ENCODE measurements at regions not wholly inside any gene's neighbourhood (a gene's known extent, or its start where the extent isn't known, plus 50 kb on each side); places are given as distances from the start of the nearest gene placed in this dataset.

- no peak for DNase-seq (ENCODE audit: low read depth, low spot score)
Observed at GRCh38 chr7:8932751-8933150, 499.3 kb downstream of the NXPH1 start.

GRCh38 chr7:8937204-8937603 is 503.8 kb downstream of the NXPH1 start:
- DNase-seq (ENCODE audit: low read depth, low spot score) = no peak

DNA sequence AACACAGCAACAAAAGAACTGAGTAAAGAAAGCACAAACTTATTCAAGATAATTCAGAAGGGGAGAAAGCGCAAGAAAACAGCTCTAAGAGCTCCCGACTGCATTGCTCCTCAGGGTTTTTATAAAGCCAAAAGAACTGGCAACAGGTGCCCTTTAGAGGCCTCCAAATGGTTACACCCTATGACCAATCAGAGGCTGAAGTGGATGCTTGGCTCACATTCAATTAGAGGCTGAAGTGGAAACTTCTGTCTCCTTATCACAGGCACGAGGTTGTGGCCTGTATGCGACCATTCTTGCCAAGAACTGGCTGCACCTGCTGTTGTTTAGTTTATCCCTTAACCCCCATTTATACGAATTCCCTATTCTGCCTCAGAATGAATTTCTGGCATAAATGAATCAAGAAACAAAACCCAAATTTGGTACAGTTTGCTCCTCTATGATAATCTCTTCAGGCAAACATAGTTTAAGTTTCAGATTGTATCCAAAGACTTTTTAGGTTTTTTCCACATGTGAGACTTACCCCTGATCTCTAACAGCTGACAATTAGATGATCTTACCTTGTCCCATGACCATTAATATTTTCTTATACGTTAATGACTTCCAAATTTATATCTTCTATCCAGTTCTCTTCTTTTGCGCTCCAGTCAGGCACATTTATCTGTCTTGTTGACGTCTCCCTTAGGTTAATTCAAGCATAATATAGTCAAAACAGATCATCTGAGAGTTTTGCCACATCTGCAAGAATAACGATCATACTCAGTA is 504.8 kb downstream of the NXPH1 start:
- DNase-seq (ENCODE audit: low read depth, low spot score) = no peak

DNA sequence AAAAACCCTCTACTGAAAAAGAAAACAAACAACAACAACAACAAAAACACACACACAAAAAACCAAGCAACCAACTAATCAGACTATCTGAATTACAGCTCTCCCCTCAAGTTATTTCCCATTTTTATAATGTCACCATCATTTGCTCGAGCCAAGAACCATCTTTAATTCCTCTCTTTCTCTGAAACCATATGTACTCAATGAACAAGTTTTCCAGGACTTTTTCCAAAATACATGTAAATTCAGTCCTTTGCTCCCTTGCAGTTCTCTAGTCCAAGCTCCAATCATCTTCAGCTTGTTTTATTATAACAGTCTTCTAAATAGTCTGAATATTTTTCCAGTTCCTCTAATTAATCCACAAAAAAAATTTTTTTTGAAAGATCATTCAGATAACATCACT is 506.0 kb downstream of the NXPH1 start:
- DNase-seq (ENCODE audit: low read depth, low spot score) = no peak

- no peak for DNase-seq (ENCODE audit: low read depth, low spot score)
Observed at GRCh38 chr7:8963722-8964121, 530.3 kb downstream of the NXPH1 start.

DNA sequence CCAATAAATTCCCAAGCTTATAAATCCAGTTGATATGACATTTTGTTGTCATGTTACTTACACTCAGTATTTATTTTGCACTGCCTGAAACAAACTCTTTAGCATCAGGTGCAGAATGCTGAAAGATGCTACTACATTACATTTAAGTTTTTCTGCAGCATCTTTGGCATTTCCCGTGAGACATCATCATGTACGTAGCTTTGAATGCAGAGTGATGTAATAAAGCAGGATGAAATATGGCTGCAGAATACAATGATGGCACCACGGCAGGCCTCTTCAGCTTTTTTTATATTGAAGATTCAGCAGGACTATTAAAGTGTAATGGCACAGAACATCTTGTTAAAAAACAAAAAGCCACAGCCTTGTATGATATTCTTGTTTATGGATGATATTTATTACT is 531.8 kb downstream of the NXPH1 start:
- DNase-seq (ENCODE audit: low read depth, low spot score) = no peak

GRCh38 chr7:8973601-8974000 is 540.2 kb downstream of the NXPH1 start:
- DNase-seq (ENCODE audit: low read depth, low spot score) = no peak

GRCh38 chr7:8975681-8976080 is 542.3 kb downstream of the NXPH1 start:
- no peak for DNase-seq (ENCODE audit: low read depth, low spot score)

GRCh38 chr7:8982338-8982992 is 549.1 kb downstream of the NXPH1 start:
- DNase-seq (ENCODE audit: low read depth, low spot score) = no peak

- DNase-seq (ENCODE audit: low read depth, low spot score) = no peak
Observed at GRCh38 chr7:8985255-8985654, 551.8 kb downstream of the NXPH1 start.

DNA sequence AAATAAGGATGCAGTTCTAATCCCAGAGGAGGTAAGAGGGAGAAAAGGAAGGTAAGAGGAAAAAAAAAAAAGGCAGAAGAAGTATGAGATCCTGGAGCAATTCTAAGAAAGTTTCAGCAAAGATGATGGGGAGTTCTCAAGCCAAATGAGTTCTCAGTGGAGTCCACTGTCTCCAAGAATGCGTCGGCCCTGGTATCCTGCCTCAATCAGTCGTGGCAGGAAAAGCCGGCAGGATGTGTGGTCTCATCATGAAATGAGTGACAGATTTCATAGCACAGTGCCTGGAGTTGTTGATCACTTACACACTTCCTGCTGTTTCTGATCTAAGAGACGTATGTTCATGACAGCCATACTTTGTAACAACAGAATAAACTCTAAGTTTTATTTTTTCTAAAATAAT is 554.9 kb downstream of the NXPH1 start:
- DNase-seq (ENCODE audit: low read depth, low spot score) = no peak

- DNase-seq (ENCODE audit: low read depth, low spot score) = no peak
Observed at GRCh38 chr7:8991159-8991558, 557.8 kb downstream of the NXPH1 start.

GRCh38 chr7:8998762-8999161 is 565.4 kb downstream of the NXPH1 start:
- no peak for DNase-seq (ENCODE audit: low read depth, low spot score)

DNA sequence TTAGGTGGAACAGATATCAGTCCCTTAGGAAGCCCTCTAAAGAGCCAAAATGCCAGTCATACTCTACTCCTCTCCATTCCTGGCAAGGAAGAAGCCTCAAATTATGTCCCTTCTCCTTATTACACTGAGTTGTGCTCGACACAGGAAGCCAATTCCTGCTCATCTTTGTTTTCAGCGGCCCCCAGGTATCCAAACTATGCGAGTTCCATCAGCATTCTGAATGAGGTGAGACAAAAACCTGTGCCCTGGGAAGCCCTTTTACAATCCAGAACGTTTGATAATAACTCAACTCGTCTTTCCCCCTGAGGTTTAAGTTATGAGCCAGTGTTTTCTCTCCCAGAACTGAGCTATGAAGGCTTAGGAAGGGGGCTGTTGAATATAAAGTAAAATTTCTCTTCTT is 580.5 kb downstream of the NXPH1 start:
- DNase-seq (ENCODE audit: low read depth, low spot score) = no peak

GRCh38 chr7:9017286-9017685 is 583.9 kb downstream of the NXPH1 start:
- no peak for DNase-seq (ENCODE audit: low read depth, low spot score)

DNA sequence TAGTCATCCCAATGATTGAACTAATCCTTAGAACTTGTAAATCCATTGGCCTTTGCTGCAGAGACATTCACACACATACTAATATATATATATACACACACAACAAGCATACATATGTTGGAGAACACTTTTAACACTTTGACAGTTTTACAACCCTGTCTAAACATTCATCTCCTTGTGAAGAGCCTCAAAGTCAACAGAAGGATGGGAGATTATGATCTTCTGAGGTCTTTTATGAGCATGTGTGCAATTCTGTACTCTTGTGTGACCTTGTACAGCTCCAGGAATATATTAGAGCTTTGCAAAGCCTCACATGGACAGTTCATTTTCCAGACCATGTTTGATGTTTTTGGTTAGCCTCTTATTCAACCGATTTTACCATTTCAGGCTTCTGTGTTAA is 589.0 kb downstream of the NXPH1 start:
- DNase-seq (ENCODE audit: low read depth, low spot score) = no peak

- no peak for DNase-seq (ENCODE audit: low read depth, low spot score)
Observed at GRCh38 chr7:9023675-9024294, 590.4 kb downstream of the NXPH1 start.

- no peak for DNase-seq (ENCODE audit: low read depth, low spot score)
Observed at GRCh38 chr7:9026121-9026520, 592.7 kb downstream of the NXPH1 start.

DNA sequence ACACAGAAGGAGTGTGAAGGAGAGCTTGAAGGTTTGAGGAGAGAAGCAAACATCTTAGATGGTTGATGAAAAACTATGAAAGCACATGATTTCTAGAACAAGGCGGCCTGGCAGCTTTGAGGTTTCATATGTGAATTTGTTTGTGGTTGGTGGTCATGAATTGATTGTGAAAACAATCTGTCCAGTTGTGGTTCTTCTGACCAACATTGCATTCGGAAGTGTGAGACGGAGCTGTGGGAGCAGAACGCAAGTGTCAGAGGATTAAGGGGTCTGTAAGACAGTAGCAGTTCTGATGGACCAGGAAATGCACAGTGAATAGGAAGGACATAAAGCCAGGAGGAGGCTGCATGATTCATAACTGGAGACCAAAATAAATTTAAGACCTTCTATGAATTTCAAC is 594.6 kb downstream of the NXPH1 start:
- DNase-seq (ENCODE audit: low read depth, low spot score) = no peak

GRCh38 chr7:9029681-9030530 is 596.5 kb downstream of the NXPH1 start:
- DNase-seq (ENCODE audit: low read depth, low spot score) = no peak

DNA sequence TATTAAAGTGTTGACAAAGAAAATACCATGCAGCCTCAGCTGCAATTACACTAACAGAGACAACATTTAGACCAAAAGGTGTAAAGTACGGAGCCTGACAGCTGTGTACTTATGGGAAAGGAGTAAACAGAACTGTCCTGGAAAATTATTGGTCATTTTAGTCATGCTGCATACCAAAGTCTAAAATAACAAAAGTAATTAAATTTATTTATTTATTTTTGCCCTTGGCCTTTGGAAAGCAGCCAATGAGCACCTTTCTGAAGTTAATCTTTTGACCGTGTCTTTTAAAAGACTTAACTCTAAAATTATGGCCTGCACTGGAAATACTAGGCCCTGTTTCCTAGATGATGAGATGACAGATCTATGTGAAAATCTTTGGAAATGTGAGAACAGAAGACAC is 597.6 kb downstream of the NXPH1 start:
- no peak for DNase-seq (ENCODE audit: low read depth, low spot score)

GRCh38 chr7:9031386-9031785 is 598.0 kb downstream of the NXPH1 start:
- no peak for DNase-seq (ENCODE audit: low read depth, low spot score)
